SK-N-SH treated with all-trans-retinoic acid at 6 μM for 48 hours (cell line): ENCODE measurements at regions not wholly inside any gene's neighbourhood (a gene's known extent, or its start where the extent isn't known, plus 50 kb on each side); places are given as distances from the start of the nearest gene placed in this dataset.

Source experiments
- ATAC-seq: fragments of 200-7000 bp; cut with Tn5 transposase; 3 replicates; pipeline ENCODE4 v1.9.1; 2020; ENCODE audit warnings: mild to moderate bottlenecking, moderate library complexity
- ARNTL ChIP-seq: fragments of 450-650 bp; formaldehyde crosslinking; IDR thresholded peaks from 2 replicates; pipeline ENCODE4 v1.5.0; 2020; ENCODE audit warnings: low read depth, mild to moderate bottlenecking, moderate library complexity, borderline replicate concordance
- BACH2 ChIP-seq: fragments of 250-450 bp; sonication (Bioruptor Pico); IDR thresholded peaks from 2 replicates; pipeline ENCODE4 v1.9.0; 2021; ENCODE audit warnings: mild to moderate bottlenecking, borderline replicate concordance
- CREB5 ChIP-seq: fragments of 250-450 bp; sonication (Bioruptor Pico); IDR thresholded peaks from 2 replicates; pipeline ENCODE4 v1.5.1; 2020; ENCODE audit warnings: low read depth, mild to moderate bottlenecking, moderate library complexity
- CSDC2 ChIP-seq: fragments of 250-450 bp; sonication (Bioruptor Pico); IDR thresholded peaks from 2 replicates; pipeline ENCODE4 v1.5.0; 2020; ENCODE audit warnings: mild to moderate bottlenecking, moderate library complexity
- CSRNP3 ChIP-seq: fragments of 250-450 bp; sonication (Bioruptor Pico); IDR thresholded peaks from 2 replicates; pipeline ENCODE4 v1.5.1; 2021; ENCODE audit warnings: mild to moderate bottlenecking, moderate library complexity
- ESRRG ChIP-seq: fragments of 250-450 bp; sonication (Bioruptor Pico); IDR thresholded peaks from 2 replicates; pipeline ENCODE4 v1.6.1; 2021; ENCODE audit warnings: mild to moderate bottlenecking
- GLIS3 ChIP-seq: fragments of 250-450 bp; sonication (Bioruptor Pico); IDR thresholded peaks from 2 replicates; pipeline ENCODE4 v1.5.0; 2020; ENCODE audit warnings: mild to moderate bottlenecking, moderate library complexity
- ISL1 ChIP-seq: fragments of 250-450 bp; sonication (Bioruptor Pico); IDR thresholded peaks from 2 replicates; pipeline ENCODE4 v2.1.2; 2022; ENCODE audit warnings: mild to moderate bottlenecking, moderate library complexity
- OSR1 ChIP-seq: fragments of 250-450 bp; sonication (Bioruptor Pico); IDR thresholded peaks from 2 replicates; pipeline ENCODE4 v1.8.0; 2022; ENCODE audit warnings: moderate library complexity, mild to moderate bottlenecking, inconsistent platforms
- PATZ1 ChIP-seq: fragments of 250-450 bp; sonication (Bioruptor Pico); IDR thresholded peaks from 2 replicates; pipeline ENCODE4 v1.8.0; 2020; ENCODE audit warnings: mild to moderate bottlenecking, moderate library complexity, borderline replicate concordance
- POU6F1 ChIP-seq: fragments of 250-450 bp; sonication (Bioruptor Pico); IDR thresholded peaks from 2 replicates; pipeline ENCODE4 v1.8.0; 2021; ENCODE audit warnings: low read depth, mild to moderate bottlenecking, moderate library complexity, borderline replicate concordance
- PPARA ChIP-seq: fragments of 250-450 bp; sonication (Bioruptor Pico); IDR thresholded peaks from 2 replicates; pipeline ENCODE4 v1.5.0; 2020; ENCODE audit warnings: mild to moderate bottlenecking, borderline replicate concordance
- RARB ChIP-seq: fragments of 250-450 bp; sonication (Bioruptor Pico); IDR thresholded peaks from 2 replicates; pipeline ENCODE4 v1.8.0; 2021; ENCODE audit warnings: mild to moderate bottlenecking, moderate library complexity
- SNAI2 ChIP-seq: fragments of 250-450 bp; sonication (Bioruptor Pico); IDR thresholded peaks from 2 replicates; pipeline ENCODE4 v1.5.0; 2020; ENCODE audit warnings: mild to moderate bottlenecking, moderate library complexity
- TCF4 ChIP-seq: fragments of 250-450 bp; sonication (Bioruptor Pico); IDR thresholded peaks from 2 replicates; pipeline ENCODE4 v1.8.0; 2021; ENCODE audit warnings: mild to moderate bottlenecking, moderate library complexity, borderline replicate concordance
- TOX ChIP-seq: fragments of 250-450 bp; sonication (Bioruptor Pico); IDR thresholded peaks from 2 replicates; pipeline ENCODE4 v1.8.0; 2021; ENCODE audit warnings: mild to moderate bottlenecking, moderate library complexity, borderline replicate concordance
- TSHZ2 ChIP-seq: fragments of 250-450 bp; sonication (Bioruptor Pico); IDR thresholded peaks from 2 replicates; pipeline ENCODE4 v1.5.0; 2020; ENCODE audit warnings: mild to moderate bottlenecking, moderate library complexity
- ZFP3 ChIP-seq: fragments of 250-450 bp; sonication (Bioruptor Pico); IDR thresholded peaks from 2 replicates; pipeline ENCODE4 v1.5.0; 2020; ENCODE audit warnings: mild to moderate bottlenecking, moderate library complexity
- ZFP30 ChIP-seq: fragments of 450-650 bp; formaldehyde crosslinking; IDR thresholded peaks from 2 replicates; pipeline ENCODE4 v1.5.0; 2022; ENCODE audit warnings: mild to moderate bottlenecking, moderate library complexity
- ZNF565 ChIP-seq: fragments of 450-650 bp; formaldehyde crosslinking; conservative IDR thresholded peaks from 2 replicates; pipeline ENCODE4 v1.5.0; 2020; ENCODE audit warnings: low read depth, mild to moderate bottlenecking, moderate library complexity
- ZNF70 ChIP-seq: fragments of 450-650 bp; formaldehyde crosslinking; IDR thresholded peaks from 2 replicates; pipeline ENCODE4 v1.5.0; 2020; ENCODE audit warnings: mild to moderate bottlenecking, moderate library complexity
- ZNF8 ChIP-seq: fragments of 450-650 bp; formaldehyde crosslinking; IDR thresholded peaks from 2 replicates; pipeline ENCODE4 v1.5.0; 2020; ENCODE audit warnings: mild to moderate bottlenecking, moderate library complexity

- TF ChIP-seq ZNF565 (CRISPR knock-in tag): no peak
- TF ChIP-seq PPARA (CRISPR knock-in tag): no peak
- no peak for TF ChIP-seq POU6F1 (CRISPR knock-in tag)
- no peak for TF ChIP-seq RARB
- TF ChIP-seq PATZ1 (CRISPR knock-in tag): no peak
- no peak for TF ChIP-seq SNAI2
- no peak for TF ChIP-seq ARNTL
- TF ChIP-seq ZFP3 (CRISPR knock-in tag): no peak
- no peak for TF ChIP-seq ZNF8 (CRISPR knock-in tag)
- TF ChIP-seq TOX (CRISPR knock-in tag): no peak
- TF ChIP-seq ESRRG: no peak
- no peak for TF ChIP-seq ZNF70 (CRISPR knock-in tag)
- no peak for TF ChIP-seq CSDC2 (CRISPR knock-in tag)
- TF ChIP-seq ISL1: no peak
- TF ChIP-seq TSHZ2 (CRISPR knock-in tag): no peak
- no peak for TF ChIP-seq CREB5
- no peak for TF ChIP-seq TCF4 (CRISPR knock-in tag)
- no peak for TF ChIP-seq BACH2
- no peak for ATAC-seq
Measured at GRCh38 chr10:4008676-4009382, 223.8 kb upstream of the KLF6 start.

GRCh38 chr10:4007771-4008170 lies 222.8 kb upstream of the KLF6 start:
- TF ChIP-seq ARNTL (no peak), ISL1 (no peak), TCF4 (CRISPR knock-in tag) (no peak), PATZ1 (CRISPR knock-in tag) (no peak), ZNF8 (CRISPR knock-in tag) (no peak), ZNF70 (CRISPR knock-in tag) (no peak), OSR1 (CRISPR knock-in tag) (no peak), ZFP30 (CRISPR knock-in tag) (no peak), ZFP3 (CRISPR knock-in tag) (no peak), CSDC2 (CRISPR knock-in tag) (no peak), GLIS3 (CRISPR knock-in tag) (no peak), CSRNP3 (CRISPR knock-in tag) (no peak), BACH2 (no peak), CREB5 (no peak)
- ATAC-seq: no peak
